Right ventricle myocardium superior (tissue), 1 donor: ENCODE measurements at regions not wholly inside any gene's neighbourhood (a gene's known extent, or its start where the extent isn't known, plus 50 kb on each side); places are given as distances from the start of the nearest gene placed in this dataset.

Experiments
- ATAC-seq: fragments of 200-7000 bp; cut with Tn5 transposase; one replicate; pipeline ENCODE4 v1.9.1; 2020; ENCODE audit warnings: mild to moderate bottlenecking; ENCODE audit not compliant: poor library complexity
- DNase-seq: peaks from one replicate; pipeline ENCODE4 v3.0.0-alpha.2; 2020
- intact Hi-C: fragments of 100-400 bp; cut with DNase I; formaldehyde crosslinking; loops from one replicate; pipeline ENCODE4 v1.11.2; 2022
- donor health status: DM: no; HTN: yes; CAD: no; lungs with severe emphysema.

DNA sequence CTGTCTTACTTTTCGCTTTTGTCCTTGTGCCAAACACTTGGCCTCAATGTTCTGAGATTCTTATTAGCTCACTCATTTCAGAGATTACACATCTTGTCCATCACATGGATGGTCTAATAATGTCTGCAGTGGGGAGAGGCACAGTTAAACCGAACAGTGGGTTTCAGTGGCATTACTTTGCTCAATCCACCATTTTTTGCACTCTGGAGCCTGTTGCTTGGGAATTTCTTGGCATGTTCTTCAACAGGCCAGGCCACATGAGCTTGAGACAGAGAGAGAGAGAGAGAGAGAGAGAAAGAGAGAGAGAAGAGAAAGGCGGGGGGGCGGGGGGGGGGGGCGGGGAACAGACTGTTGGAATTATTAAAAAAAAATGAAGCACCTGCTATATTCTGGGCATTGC is 1327.8 kb upstream of the WWC1 start:
- no peak for ATAC-seq
- intact Hi-C loops = no loop called here

DNA sequence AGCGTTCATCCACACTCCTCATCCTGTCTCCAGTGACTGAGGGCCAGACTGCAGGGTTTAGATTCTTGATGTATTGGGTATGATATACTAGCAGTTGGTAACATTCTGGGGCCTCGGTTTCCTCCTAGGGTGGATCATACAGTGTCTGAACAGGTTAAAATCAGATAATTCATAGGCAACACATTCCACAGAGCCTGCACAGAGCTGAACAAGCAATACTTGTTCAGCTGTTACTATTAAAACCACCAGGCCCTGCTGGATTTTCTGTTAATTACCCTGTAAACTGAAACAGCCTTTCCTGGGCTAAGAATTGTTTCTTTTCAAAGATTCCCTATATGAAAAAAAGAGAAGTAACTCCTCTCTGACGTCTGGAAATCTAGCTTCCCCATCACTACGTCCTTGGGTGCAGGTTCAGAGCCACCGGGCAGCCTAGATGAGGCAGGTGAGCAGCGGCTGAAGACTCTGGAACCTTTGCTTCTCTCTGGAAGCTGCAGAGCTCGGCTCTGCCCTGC is 1313.5 kb upstream of the WWC1 start:
- ATAC-seq (no peak), DNase-seq (no peak)
- intact Hi-C loops = no loop called here

More for the DNA sequence above, 1327.8 kb upstream of the WWC1 start:
- no peak for DNase-seq

DNA sequence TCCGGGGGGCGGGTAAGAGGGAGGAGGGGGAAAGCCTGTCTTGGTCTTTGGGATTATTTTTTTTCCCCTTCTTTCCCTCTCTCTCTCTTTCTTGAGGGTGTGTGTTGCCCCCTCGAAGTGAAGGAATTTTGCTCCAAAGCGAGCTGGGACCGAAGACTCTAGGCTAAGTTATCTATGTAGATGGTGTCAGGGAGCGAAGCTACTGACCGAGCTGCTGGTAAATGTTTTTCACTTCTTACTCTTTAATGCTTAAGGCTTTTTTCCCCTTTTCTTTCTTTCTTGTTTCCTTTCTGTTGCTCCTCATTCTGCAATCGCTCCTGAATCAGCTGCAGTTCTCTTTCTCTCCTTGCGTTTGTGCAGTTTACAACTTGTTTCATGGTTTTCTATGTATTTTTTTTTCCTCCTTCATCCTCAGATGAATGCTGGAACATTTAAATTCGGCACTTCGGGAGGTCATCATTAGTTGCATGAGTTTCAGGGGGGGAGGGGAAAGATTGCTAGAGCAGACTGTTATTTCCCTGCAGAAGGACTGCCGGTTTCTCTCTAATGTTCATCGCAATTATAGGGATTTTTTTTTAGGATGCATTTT is 1312.0 kb upstream of the WWC1 start:
- intact Hi-C loops = no loop called here
- ATAC-seq = no peak
- DNase-seq = no peak

DNA sequence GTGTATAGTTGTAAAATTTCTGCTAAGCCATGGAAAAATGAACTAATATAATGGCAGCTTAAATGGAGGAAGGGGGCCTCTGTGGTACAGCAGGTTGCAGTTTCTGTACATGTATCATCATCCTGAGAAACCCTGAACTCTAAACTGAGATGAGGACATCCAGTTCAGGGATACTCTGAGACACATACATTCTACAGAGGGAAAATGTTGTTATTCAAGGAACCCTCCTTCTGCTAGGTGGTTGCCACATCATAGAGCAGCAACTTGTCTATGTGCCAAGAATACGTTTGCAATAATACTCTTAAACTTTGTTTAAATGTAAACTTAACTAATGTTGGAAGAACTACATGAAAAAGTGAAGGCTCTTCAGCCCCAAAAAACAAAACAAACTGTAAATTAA is 1310.8 kb upstream of the WWC1 start:
- intact Hi-C loops = no loop called here
- ATAC-seq (no peak), DNase-seq (no peak)

DNA sequence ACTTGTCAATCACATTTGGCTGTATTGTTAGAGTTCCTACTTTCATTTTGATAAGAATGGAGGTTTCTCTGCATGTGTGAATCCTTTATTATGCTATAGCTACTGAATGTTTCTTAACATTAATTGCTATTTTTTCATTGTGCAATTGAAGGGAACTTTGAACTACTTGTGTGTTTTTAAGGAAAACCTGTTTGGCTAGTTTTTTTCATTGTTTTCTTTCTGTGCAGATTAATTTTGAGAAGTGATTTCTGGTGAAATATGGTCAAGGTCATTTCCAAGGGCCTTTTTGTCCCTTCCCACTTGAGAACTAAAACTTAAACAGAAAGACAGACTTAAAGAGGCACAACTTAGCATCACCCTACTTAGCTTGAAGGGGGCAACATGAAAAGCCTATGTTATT is 1309.2 kb upstream of the WWC1 start:
- DNase-seq (no peak), ATAC-seq (no peak)
- intact Hi-C loops = no loop called here

DNA sequence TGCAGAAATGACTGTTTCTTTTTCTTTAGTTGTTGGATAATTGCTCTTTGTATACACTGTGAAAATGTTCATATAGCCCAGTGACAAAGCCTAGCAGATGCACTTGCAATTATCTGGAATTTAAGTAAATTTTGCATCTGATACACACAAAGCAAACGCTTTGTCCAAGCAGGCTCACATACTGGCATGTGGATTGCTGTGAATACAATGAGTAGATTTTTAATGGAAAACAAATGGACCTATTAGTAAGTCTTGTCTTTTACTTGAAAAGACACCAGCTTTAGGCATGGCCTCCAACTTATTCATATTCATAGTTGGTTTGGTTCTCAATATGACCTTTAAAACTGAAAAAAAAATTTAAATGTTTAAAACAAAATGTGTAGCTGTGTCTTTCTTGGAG is 1299.8 kb upstream of the WWC1 start:
- no peak for DNase-seq
- no peak for ATAC-seq
- intact Hi-C loops = no loop called here

DNA sequence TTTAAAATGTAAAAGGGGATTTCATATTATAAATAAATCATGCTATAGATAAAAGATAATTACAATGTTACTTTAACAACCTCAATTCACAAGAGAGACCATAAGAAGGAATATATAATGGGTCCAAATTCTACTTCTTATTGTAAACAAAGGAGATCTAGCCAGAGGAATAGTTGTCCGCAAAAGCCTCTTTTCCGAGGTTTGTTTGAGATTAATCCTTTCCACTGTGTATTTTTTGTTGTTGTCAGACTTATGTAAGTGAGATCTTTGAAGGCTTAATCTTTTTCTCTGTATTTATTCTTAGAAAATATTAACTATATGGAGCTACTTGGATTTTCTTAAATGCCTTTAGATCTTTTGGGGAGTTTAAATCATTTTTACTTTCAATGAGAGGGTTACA is 1299.3 kb upstream of the WWC1 start:
- intact Hi-C loops = no loop called here
- ATAC-seq (no peak), DNase-seq (no peak)

DNA sequence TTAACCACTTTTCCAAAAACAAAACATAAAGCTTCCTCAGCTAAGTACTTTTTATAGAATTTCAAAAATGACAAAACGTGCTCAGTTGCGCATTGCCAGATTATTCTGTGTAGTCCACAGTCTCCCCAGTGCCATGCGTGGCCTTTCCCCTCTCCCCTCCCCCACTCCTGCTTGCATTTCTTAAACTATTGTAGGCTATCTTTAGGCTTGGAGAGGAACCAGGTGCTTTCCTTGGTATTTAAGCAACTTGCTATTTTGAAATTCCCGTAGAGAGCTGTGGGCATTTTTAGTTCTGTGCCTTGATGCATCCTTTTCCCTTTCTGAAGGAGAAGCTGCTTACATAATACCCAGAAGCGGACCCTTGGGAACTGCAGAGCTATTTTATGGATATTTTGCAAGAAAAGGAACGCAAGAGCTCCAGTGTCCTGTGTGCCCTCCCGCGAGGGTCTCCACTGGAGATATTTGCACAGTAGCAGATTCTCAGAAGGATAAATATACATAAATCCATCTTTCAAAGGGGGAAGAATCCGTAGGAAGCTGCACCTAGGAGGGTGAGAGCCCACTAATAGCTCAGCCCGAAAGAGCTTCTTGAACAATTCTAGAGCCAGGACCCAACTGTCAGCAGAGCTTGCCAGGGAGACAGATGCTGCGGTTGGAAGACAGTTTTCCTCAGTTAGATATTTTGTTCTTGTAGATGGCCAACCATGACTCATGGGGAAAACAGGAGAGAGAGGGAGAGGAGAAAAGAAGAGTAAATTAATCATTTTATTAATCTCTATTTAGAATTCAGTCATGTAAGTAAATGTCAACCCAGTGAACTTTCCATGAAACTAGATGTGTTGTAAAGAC is 1298.3 kb upstream of the WWC1 start:
- DNase-seq (no peak), ATAC-seq (no peak)
- intact Hi-C loops = no loop called here

DNA sequence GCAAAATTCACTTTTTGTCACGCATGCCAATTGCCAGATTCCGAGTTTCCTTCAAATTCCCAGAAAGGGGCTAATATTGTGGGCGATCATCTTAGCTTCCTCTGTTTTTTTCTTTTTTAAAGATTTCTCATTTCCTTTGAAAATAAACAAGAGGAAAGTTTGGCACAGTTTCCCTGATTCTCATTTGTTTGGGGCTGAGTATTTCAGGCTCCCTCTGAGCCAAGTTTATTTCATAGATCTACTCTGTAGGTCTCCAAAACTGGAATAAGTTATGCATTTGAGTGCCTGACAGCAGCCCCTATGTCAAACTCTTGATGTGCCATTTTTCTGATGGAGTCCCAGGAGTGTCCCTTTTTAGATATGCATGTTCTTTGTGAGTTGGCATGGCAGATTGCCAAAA is 1297.2 kb upstream of the WWC1 start:
- intact Hi-C loops = no loop called here
- no peak for DNase-seq
- no peak for ATAC-seq

DNA sequence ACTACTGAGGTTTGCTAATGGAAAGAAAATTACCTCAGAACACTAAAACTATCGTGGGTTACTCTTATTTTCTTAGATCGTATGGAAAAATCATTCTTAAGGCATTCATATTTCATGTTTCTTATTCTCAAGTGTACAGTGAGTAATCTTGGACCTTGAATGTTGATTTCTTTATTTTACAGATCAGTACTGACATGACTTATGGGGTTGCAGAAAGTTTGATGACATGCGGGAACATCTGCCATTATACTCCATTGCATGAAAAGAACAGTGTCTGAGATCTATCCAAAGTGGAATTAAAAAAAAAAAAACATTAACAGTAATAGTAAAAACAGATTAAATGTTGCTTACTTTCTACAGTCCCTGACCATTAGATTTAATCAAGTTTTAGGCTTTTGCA is 1290.2 kb upstream of the WWC1 start:
- no peak for ATAC-seq
- DNase-seq = no peak
- intact Hi-C loops = no loop called here

DNA sequence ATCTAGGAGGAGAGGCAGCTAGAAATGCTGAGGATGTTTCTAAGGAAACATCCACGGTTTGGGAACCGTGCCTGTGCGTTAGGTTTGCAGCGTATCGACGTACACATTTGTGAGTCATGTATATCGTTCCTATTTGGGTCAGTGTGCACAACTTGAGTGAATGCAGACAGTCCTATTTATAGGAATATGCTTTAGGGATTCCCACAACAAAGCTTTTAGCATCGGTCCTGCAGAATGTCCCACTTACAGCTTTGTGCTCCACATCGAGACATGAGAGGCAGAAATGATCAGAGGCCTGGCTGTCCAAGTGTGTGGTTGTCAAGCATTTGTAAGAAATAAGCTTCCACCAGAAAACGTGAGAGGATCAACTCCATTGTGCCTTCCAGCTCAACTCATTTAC is 1282.7 kb upstream of the WWC1 start:
- ATAC-seq (no peak), DNase-seq (no peak)
- intact Hi-C loops = no loop called here

DNA sequence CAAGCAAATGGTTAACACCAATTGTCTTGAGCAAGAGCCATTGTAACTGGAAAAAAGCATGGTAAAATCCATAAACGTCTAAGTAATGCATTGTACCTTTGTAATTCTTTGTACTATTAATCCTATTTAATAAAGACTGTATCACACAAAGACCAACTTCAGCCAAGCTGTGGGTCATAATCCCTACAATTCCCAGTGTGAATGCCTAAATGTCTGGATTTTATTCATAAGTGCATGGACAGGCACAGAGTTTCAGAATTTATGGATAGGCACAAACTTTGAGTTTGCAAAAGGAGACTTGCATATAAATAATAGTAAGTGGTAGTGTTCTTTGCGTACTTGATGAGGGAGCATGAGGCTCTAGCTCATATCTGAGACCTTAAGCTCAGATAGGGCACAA is 1280.2 kb upstream of the WWC1 start:
- intact Hi-C loops = no loop called here
- ATAC-seq = no peak
- no peak for DNase-seq

DNA sequence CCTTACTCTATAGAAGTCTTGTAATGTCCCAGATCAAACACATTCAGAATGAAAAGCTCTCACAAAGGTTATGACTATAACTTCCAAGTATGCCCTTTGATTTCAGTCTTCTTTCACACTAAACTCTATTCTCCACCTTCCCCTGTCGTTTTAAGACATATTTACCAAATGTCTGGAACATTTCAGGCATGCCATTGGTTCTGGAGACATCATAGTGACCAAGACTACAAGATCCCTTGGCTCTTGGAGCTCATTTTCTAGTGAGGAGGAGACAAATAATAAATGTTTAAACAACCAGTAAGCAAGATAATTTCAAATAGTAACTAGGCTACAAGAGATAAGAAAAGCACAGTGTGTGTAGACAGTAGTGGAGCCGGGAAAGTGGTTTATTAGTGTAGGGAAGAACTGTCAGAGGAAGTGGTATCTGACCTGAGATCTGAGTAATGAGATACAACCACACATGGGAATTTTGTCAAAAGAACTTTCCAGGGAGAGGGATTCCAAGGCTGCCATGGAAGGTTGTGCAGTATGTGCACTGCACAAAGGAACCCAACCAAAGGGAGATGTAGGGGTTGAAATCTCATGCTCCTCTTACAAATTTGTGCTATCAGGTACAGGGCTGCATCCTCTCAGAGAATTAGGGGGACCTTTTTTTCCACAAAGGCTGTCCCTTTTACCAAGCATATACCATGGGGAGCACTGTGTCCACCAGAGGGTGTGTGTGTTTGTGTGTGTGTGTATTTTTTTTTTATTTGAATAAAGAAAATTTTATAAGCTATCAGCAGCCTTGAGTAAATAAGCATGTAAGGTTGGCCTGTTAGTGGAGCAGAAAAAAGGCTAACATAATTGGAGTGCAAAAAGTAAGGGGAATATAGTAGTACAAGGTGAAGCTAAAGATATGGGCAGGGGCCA is 1279.1 kb upstream of the WWC1 start:
- intact Hi-C loops = no loop called here
- no peak for ATAC-seq
- no peak for DNase-seq

DNA sequence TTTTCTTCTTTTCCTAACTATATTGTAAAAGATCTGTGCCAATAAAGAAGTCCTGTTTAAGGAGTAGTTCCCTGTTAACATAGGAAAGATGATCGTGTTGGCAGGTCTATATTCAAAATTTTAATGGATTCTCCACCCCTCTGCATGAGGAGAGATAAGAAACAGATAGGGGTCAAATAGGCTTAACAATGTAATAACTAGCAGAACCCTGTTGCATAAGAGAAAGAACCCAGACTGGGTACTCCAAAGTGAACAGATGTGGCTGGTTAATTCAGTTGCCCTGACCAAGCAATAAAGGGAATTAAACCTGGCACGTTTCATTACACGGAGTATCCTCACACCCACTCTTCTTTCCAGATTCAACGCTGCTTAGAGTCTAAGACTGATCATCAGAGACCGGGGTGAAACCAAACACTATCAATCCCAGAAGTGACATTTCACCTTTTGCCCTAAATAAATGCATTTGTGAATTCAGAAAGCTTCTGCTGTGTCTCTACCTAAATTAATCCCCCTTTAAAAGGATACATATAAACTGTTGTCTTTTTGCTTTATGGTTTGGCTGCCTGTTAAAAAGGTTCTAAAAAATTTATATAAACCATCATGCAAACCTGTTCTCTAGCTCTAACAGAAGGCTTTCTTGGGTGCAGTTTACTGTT is 1276.9 kb upstream of the WWC1 start:
- intact Hi-C loops = no loop called here
- ATAC-seq (no peak), DNase-seq (no peak)

DNA sequence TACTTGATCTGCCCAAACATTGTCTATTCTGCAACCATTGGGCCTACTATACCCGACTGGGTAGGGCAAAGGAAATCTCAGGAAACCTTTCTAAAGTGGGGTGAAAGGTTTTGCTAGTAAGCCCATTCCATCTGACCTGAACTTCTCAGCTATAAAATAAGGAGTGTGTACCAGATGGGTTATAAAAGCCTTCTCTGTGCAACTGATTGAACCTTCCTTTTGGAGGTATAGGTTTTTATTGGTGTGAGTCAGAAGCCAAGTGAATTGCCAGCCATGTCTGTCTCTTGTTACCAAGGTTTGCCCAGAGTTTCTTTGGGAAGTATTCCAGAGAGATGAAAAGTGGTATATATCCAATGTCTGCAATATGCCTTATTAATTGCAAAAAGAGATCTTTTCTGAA is 1271.0 kb upstream of the WWC1 start:
- intact Hi-C loops = no loop called here
- no peak for ATAC-seq
- no peak for DNase-seq

DNA sequence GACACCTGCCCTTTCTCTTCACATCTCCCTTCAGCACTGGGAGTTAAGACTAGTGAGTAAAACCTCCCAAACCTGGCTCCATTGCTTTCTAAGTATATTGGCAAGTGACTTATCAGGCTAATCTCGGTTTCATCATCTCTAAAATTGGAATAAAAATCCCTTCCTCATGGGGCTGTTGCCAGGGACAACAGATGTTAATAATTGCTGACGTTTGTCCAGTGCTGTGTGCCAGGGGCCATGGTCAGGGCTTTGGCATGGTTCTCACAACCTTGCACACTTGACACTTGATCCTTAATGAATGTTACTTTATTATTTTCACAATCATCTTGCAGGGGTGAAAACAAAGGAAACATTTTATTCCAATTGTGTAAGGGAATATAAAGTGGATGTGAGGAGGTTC is 1262.0 kb upstream of the WWC1 start:
- ATAC-seq (no peak), DNase-seq (no peak)

DNA sequence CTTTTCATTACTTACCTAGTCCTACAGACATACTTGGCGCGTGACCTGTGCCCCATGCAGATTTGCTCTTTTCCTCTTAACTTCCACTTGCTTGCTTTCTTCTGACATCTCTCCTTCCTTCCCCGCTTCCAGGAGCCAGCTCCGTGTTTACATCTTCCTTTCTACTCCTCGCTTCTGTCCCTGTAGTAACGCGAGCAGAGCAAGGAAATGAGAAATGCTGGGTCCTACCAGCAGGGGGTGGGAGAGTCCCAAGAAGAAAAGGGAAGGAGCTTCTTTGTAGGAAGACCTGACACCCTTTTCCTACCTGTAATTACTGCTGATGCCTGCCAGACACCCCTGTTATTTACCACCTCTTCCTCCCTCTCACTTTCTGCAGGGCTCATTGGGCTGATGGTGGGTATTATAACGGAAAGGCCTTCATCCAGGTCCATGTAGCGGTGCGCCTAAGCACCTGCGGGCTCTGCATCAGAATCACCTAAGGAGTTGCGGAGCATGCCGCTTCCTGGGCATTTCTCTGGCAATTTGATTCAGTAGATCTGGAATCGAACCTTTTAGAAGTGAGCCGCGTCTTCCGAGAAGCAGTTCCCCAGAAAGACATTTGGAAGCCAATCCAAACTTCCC is 1260.8 kb upstream of the WWC1 start:
- intact Hi-C loops = no loop called here
- DNase-seq (no peak), ATAC-seq (no peak)

More for the DNA sequence above, 1262.0 kb upstream of the WWC1 start:
- intact Hi-C loops = no loop called here

DNA sequence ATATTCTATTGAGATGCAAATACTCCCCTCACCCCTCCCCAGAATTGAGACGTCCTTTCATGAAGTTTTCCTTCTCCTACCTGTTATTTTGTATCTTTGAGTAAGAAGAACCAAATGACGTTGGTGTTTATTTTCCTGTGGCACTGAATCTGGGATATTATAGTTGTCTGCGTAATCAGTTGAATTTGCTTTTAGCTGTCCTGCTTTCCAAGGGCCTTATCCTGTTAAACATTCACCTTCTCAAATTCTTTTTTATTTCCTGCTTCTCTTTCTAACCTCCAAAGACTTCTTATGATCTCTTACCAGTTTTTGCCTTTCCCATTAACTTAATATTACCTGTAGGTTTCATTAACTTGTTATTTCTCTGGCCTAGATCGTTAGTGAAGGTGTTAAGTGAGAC is 1254.9 kb upstream of the WWC1 start:
- intact Hi-C loops = no loop called here
- no peak for DNase-seq
- no peak for ATAC-seq
